GM12892 (cell line): ENCODE measurements at regions not wholly inside any gene's neighbourhood (a gene's known extent, or its start where the extent isn't known, plus 50 kb on each side); places are given as distances from the start of the nearest gene placed in this dataset.

ENCODE experiments used
- POLR2A ChIP-seq: IDR thresholded peaks from 2 replicates; pipeline ENCODE4 v1.6.1; 2011; ENCODE audit warnings: low read depth, low read length, control low read depth
- POLR2AphosphoS5 ChIP-seq: IDR thresholded peaks from 2 replicates; pipeline ENCODE4 v1.6.1; 2011; ENCODE audit warnings: low read depth, low read length, control low read depth

DNA sequence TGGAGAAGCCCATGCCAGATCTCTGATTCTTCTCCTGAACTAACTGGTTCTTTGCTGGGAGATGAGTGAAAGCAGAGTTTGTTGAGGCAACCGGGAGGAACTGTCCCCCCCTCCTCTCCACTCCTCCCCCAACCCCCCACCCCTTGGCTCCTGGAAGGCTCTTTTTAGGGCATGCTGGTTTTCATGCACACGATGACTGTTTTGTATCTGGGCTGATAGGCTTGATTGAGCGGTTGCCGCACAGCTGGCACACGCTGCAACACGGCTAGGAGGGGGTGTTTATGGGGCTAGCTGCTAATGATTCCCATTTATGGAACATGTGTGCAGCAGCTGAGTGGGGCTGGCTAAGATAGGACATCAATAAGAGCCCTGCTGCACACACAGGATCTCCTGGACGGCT lies 137.2 kb downstream of the SMIM20 start:
- TF ChIP-seq POLR2A, result no peak
- TF ChIP-seq POLR2AphosphoS5, result no peak
